Medulla oblongata (tissue), 1 donor: ENCODE measurements at regions not wholly inside any gene's neighbourhood (a gene's known extent, or its start where the extent isn't known, plus 50 kb on each side); places are given as distances from the start of the nearest gene placed in this dataset.
"Not testable (repeated sequence)": the region's sequence is repeated elsewhere in the genome, so short reads cannot be mapped to it uniquely, and the experiment has no call there.

ENCODE experiments used
- DNase-seq: peaks from one replicate; pipeline ENCODE4 v3.0.0-alpha.2; 2015; ENCODE audit errors: extremely low spot score

GRCh38 chr17:6373599-6373998 lies 61.3 kb downstream of the AIPL1 start:
- DNase-seq: not testable (repeated sequence)

- DNase-seq: no peak
Measured at GRCh38 chr17:6366221-6366666, 68.7 kb downstream of the AIPL1 start.

- DNase-seq: no peak
Measured at GRCh38 chr17:6365200-6365943, 69.5 kb downstream of the AIPL1 start.

- DNase-seq: no peak
Measured at GRCh38 chr17:6361733-6362132, 73.2 kb downstream of the AIPL1 start.

- no peak for DNase-seq
Measured at GRCh38 chr17:6358131-6358530, 76.8 kb downstream of the AIPL1 start.

- no peak for DNase-seq
Measured at GRCh38 chr17:6356562-6356961, 78.4 kb downstream of the AIPL1 start.

GRCh38 chr17:6355196-6355595 lies 79.7 kb downstream of the AIPL1 start:
- DNase-seq: no peak

- no peak for DNase-seq
Measured at GRCh38 chr17:6352801-6353560, 81.9 kb downstream of the AIPL1 start.

GRCh38 chr17:6352016-6352415 lies 82.9 kb downstream of the AIPL1 start:
- DNase-seq: no peak

- no peak for DNase-seq
Measured at GRCh38 chr17:6350806-6351205, 84.1 kb downstream of the AIPL1 start.

GRCh38 chr17:6348891-6349290 lies 86.0 kb downstream of the AIPL1 start:
- no peak for DNase-seq

GRCh38 chr17:6347776-6348175 lies 87.1 kb downstream of the AIPL1 start:
- DNase-seq: no peak

- DNase-seq: no peak
Measured at GRCh38 chr17:6346986-6347385, 87.9 kb downstream of the AIPL1 start.

- no peak for DNase-seq
Measured at GRCh38 chr17:6346156-6346786, 88.7 kb downstream of the AIPL1 start.

GRCh38 chr17:6343736-6344135 lies 91.2 kb downstream of the AIPL1 start:
- DNase-seq: no peak

- DNase-seq: no peak
Measured at GRCh38 chr17:6343191-6343590, 91.7 kb downstream of the AIPL1 start.

GRCh38 chr17:6340708-6341107 lies 94.2 kb downstream of the AIPL1 start:
- no peak for DNase-seq

GRCh38 chr17:6334386-6334785 lies 100.5 kb downstream of the AIPL1 start:
- no peak for DNase-seq

GRCh38 chr17:6330936-6331335 lies 104.0 kb downstream of the AIPL1 start:
- no peak for DNase-seq

GRCh38 chr17:6328279-6328678 lies 106.6 kb downstream of the AIPL1 start:
- no peak for DNase-seq

GRCh38 chr17:6327007-6327406 lies 107.9 kb downstream of the AIPL1 start:
- no peak for DNase-seq

- DNase-seq: no peak
Measured at GRCh38 chr17:6326483-6326882, 108.4 kb downstream of the AIPL1 start.

GRCh38 chr17:6325741-6326140 lies 109.2 kb downstream of the AIPL1 start:
- no peak for DNase-seq
